Spleen (tissue), 11 donors: ENCODE measurements at regions not wholly inside any gene's neighbourhood (a gene's known extent, or its start where the extent isn't known, plus 50 kb on each side); places are given as distances from the start of the nearest gene placed in this dataset.
A peak's percentile ranks its signal among the peaks of the same experiment; 100 is the strongest.

Experiments used
- DNase-seq: peaks from one replicate; pipeline ENCODE4 v3.0.0-alpha.2; 2020
- H3K27ac ChIP-seq, 8 donors: fragments of 200-600 bp; sonication (generic) in 7 of 8; 1 replicate in 4 of 8; 2 replicates in 4 of 8; pipeline versions ENCODE4 v1.5.0 to v1.8.0; 2016 to 2021; ENCODE audit warnings: inconsistent platforms in 4 of 8, mild to moderate bottlenecking in 4 of 8, moderate library complexity in 1 of 8
- H3K27me3 ChIP-seq, 7 donors: fragments of 200-600 bp; sonication (generic) in 6 of 7; replicated peaks in 1 of 7; 1 replicate in 4 of 7; 2 replicates in 3 of 7; pipeline versions ENCODE4 v1.5.0 to v1.8.0; 2016 to 2021; ENCODE audit warnings: inconsistent platforms in 3 of 7, mild to moderate bottlenecking in 1 of 7
- H3K36me3 ChIP-seq, 6 donors: fragments of 200-600 bp; sonication (generic) in 5 of 6; 1 replicate in 4 of 6; 2 replicates in 2 of 6; pipeline versions ENCODE4 v1.5.0 to v1.8.0; 2016 to 2021; ENCODE audit warnings: inconsistent platforms in 2 of 6
- H3K4me1 ChIP-seq, 6 donors: fragments of 200-600 bp; sonication (generic) in 5 of 6; 1 replicate in 3 of 6; 2 replicates in 3 of 6; pipeline versions ENCODE4 v1.5.0 to v1.8.0; 2016 to 2021; ENCODE audit warnings: inconsistent platforms in 3 of 6
- H3K4me3 ChIP-seq, 8 donors: fragments of 200-600 bp; sonication (generic) in 7 of 8; 1 replicate in 4 of 8; 2 replicates in 4 of 8; pipeline versions ENCODE4 v1.5.0 to v1.8.0; 2016 to 2021; ENCODE audit warnings: inconsistent platforms in 4 of 8, mild to moderate bottlenecking in 4 of 8, moderate library complexity in 2 of 8
- H3K9me3 ChIP-seq, 8 donors: fragments of 200-600 bp; sonication (generic) in 7 of 8; 1 replicate in 4 of 8; 2 replicates in 4 of 8; pipeline versions ENCODE4 v1.5.0 to v1.8.0; 2016 to 2021; ENCODE audit warnings: inconsistent platforms in 4 of 8
- POLR2A ChIP-seq, 3 donors: fragments of 450-650 bp; IDR thresholded peaks; one replicate each; pipeline ENCODE4 v1.5.1; 2017; ENCODE audit warnings: antibody characterized with exemption in 3 of 3, mild to moderate bottlenecking in 1 of 3
- POLR2AphosphoS5 ChIP-seq, 3 donors: sonication (generic); formaldehyde crosslinking; IDR thresholded peaks; one replicate each; pipeline ENCODE4 v1.5.1; 2017; ENCODE audit warnings: antibody characterized with exemption in 3 of 3
- WGBS, 5 donors: extraction: QIAGEN DNeasy Blood & Tissue Kit in 3 of 5; methylation state at CpG; one replicate each; pipeline versions ENCODE4 v1.1.5 to v1.1.7; 2013 to 2018; 5-methylcytosine and 5-hydroxymethylcytosine counted together
- intact Hi-C: fragments of 100-400 bp; cut with DNase I; formaldehyde crosslinking; loops from one replicate; pipeline ENCODE4 v1.15.0; 2023; ENCODE audit warnings: low total_unique reads
- TF ChIP-seq, protein P1 (sequence below), 11 experiments: fragments of 200-600 bp in 7 of 11; fragments of 450-650 bp in 4 of 11; sonication (generic) in 4 of 11; IDR thresholded peaks in 8 of 11; conservative IDR thresholded peaks in 3 of 11; 1 replicate in 7 of 11; 2 replicates in 4 of 11; pipeline versions ENCODE4 v1.4.0 to v1.8.0; 2016 to 2021; ENCODE audit warnings: antibody characterized with exemption in 11 of 11, inconsistent platforms in 4 of 11, mild to moderate bottlenecking in 1 of 11
- donor health status: healthy with polysubstance abuse.
- donor health status: DM: no; HTN: no; CAD: no; lungs with moderate emphysema.
- donor health status: DM: no; HTN: no; CAD: no.
- donor health status: Bipolar disorder and iron deficiency.
- donor health status: healthy.
- donor health status: DM: no; HTN: no; CAD: no.
- donor health status: DM: yes; HTN: yes; CAD: no.

DNA sequence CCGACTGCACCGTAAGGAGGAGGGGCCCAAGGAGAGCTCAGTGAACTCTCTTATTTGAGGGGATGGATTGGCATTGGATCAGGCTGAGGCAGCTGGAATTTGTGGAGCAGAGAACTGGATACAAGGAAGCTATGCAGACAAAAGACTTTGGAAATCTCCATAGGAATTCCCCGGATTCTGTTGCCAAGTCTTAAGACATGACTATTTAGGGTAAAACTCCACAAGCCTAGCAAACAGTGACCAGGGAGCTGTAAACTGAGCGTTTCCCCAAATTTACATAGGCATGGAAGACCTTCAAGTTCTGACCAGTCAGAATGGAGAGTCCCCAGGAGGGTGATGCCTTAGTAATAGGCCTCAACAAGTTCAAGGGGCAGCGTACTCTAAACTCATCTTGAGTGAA, 82.5 kb upstream of the PCBD1 start:
- TF ChIP-seq POLR2AphosphoS5 (IDR thresholded peaks at IDR 0.05) (no peak), POLR2A (IDR thresholded peaks at IDR 0.05) (no peak)
- TF ChIP-seq, protein P1, sequence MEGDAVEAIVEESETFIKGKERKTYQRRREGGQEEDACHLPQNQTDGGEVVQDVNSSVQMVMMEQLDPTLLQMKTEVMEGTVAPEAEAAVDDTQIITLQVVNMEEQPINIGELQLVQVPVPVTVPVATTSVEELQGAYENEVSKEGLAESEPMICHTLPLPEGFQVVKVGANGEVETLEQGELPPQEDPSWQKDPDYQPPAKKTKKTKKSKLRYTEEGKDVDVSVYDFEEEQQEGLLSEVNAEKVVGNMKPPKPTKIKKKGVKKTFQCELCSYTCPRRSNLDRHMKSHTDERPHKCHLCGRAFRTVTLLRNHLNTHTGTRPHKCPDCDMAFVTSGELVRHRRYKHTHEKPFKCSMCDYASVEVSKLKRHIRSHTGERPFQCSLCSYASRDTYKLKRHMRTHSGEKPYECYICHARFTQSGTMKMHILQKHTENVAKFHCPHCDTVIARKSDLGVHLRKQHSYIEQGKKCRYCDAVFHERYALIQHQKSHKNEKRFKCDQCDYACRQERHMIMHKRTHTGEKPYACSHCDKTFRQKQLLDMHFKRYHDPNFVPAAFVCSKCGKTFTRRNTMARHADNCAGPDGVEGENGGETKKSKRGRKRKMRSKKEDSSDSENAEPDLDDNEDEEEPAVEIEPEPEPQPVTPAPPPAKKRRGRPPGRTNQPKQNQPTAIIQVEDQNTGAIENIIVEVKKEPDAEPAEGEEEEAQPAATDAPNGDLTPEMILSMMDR (IDR thresholded peaks at IDR 0.05 in 8 of 11, conservative IDR thresholded peaks at IDR 0.05 in 3 of 11): no peak
- 59 to 82% (median 73%) methylated on average over 5 of the region's 5 CpGs for WGBS, 5 donors
- peaks cover 0 to 29% (median 11%) of the 10 kb centered on the region in 8 donors for H3K9me3 ChIP-seq
- H3K36me3 ChIP-seq: no peaks in the 10 kb centered on the region
- no peak overlapping the region for H3K4me3 ChIP-seq
- intact Hi-C loops: no loop called here
- peak overlapping the region in 1 of 8 donors; percentile 39 for H3K27ac ChIP-seq
- DNase-seq: no peak
- H3K4me1 ChIP-seq: no peaks in the 10 kb centered on the region
- H3K27me3 ChIP-seq: peaks cover 0 to 18% (median 0%) of the 10 kb centered on the region in 7 donors

DNA sequence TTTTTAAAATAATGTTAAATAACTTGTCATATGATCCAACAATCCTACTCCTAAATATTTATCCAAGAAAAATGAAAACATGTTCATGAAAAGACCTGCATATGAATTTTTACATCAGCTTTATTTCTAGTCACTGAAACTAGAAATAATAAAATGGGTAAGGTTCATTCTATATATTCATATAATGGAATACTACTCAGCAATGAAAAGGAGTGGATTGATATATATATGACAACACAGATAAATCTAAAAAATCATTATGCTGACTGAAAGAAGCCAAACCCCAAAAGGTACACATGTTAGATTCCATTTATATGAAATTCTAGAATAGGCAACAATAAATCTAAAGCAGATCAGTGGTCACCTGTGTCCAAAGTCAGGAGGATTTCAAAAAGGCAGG, 84.9 kb upstream of the PCBD1 start:
- Histone ChIP-seq H3K4me3 (no peak overlapping the region), H3K9me3 (peaks cover 0 to 35% (median 11%) of the 10 kb centered on the region in 8 donors), H3K36me3 (no peaks in the 10 kb centered on the region), H3K27ac (no peak overlapping the region), H3K4me1 (no peaks in the 10 kb centered on the region), H3K27me3 (peaks cover 0 to 27% (median 0%) of the 10 kb centered on the region in 7 donors)
- intact Hi-C loops: no loop called here
- TF ChIP-seq, protein P1 (IDR thresholded peaks at IDR 0.05 in 8 of 11, conservative IDR thresholded peaks at IDR 0.05 in 3 of 11): no peak
- TF ChIP-seq POLR2A (IDR thresholded peaks at IDR 0.05): no peak
- no peak for TF ChIP-seq POLR2AphosphoS5 (IDR thresholded peaks at IDR 0.05)
- DNase-seq: no peak

DNA sequence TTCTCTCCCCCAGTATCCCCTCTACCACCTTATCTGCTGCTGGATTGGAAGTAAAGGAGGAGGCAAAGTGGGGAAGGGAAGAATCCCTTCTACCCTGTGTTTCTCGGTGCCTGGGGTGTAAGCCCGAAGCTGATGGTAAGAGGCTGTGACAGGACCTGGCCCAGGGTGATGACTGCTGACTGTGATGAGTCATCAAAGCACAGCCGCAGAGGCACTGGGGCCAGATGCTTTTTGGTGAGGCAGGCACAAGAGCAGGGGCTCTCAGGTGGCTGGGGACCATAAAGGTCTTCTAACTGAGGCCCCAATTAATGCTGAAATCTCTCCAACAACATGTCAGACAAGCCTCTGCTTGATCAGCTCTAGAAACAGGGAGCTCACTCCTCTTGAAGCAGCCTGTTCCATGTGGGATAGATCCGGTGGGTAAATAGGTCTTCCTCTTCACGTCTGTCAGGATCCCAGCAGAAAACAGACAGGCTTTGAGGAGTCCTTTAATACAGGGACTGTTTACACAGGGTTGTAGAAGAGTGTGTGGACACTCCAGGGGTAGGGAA, 86.1 kb upstream of the PCBD1 start:
- Histone ChIP-seq H3K4me1 (no peaks in the 10 kb centered on the region), H3K36me3 (no peaks in the 10 kb centered on the region), H3K4me3 (no peak overlapping the region), H3K9me3 (peaks cover 0 to 35% (median 11%) of the 10 kb centered on the region in 8 donors), H3K27me3 (peaks cover 0 to 22% (median 0%) of the 10 kb centered on the region in 7 donors), H3K27ac (no peak overlapping the region)
- DNase-seq: peak; percentile 14
- 45 to 77% (median 62%) methylated on average over 5 of the region's 5 CpGs for WGBS, 5 donors
- no peak for TF ChIP-seq POLR2A (IDR thresholded peaks at IDR 0.05)
- TF ChIP-seq, protein P1 (IDR thresholded peaks at IDR 0.05 in 8 of 11, conservative IDR thresholded peaks at IDR 0.05 in 3 of 11): no peak
- no peak for TF ChIP-seq POLR2AphosphoS5 (IDR thresholded peaks at IDR 0.05)
- intact Hi-C loops: no loop called here

DNA sequence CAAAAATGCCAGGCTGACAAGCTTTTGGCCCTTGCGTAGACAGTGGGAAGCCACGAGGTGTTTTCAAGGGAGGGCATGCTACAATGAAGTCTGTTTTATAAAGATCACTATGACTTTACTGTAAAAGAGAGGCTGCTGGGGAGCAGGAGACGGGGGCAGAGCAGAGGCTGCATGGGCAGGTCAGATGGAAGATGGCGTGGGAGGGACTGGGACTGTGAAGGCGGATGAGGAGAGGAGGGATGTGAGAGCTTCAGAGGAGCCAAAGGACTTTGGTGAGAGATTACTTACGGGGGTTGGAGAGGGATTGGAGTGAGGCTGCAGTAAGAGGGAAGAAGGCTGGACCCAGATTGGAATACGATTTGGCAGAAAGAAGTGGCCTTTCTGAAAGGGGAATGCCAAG, 86.6 kb upstream of the PCBD1 start:
- Histone ChIP-seq H3K27ac (no peak overlapping the region), H3K4me3 (no peak overlapping the region), H3K27me3 (peaks cover 0 to 22% (median 0%) of the 10 kb centered on the region in 7 donors), H3K4me1 (no peaks in the 10 kb centered on the region), H3K9me3 (peaks cover 0 to 35% (median 11%) of the 10 kb centered on the region in 8 donors), H3K36me3 (no peaks in the 10 kb centered on the region)
- WGBS, 5 donors: 64 to 84% (median 77%) methylated on average over 7 of the region's 7 CpGs
- peak; percentile 45 for DNase-seq
- intact Hi-C loops: no loop called here
- TF ChIP-seq, protein P1 (IDR thresholded peaks at IDR 0.05 in 8 of 11, conservative IDR thresholded peaks at IDR 0.05 in 3 of 11): no peak
